ENCODE measurements at regions not wholly inside any gene's neighbourhood (a gene's known extent, or its start where the extent isn't known, plus 50 kb on each side); places are given as distances from the start of the nearest gene placed in this dataset.
A peak's percentile ranks its signal among the peaks of the same experiment; 100 is the strongest.
"Not testable (repeated sequence)": the region's sequence is repeated elsewhere in the genome, so short reads cannot be mapped to it uniquely, and the experiment has no call there.

DNA sequence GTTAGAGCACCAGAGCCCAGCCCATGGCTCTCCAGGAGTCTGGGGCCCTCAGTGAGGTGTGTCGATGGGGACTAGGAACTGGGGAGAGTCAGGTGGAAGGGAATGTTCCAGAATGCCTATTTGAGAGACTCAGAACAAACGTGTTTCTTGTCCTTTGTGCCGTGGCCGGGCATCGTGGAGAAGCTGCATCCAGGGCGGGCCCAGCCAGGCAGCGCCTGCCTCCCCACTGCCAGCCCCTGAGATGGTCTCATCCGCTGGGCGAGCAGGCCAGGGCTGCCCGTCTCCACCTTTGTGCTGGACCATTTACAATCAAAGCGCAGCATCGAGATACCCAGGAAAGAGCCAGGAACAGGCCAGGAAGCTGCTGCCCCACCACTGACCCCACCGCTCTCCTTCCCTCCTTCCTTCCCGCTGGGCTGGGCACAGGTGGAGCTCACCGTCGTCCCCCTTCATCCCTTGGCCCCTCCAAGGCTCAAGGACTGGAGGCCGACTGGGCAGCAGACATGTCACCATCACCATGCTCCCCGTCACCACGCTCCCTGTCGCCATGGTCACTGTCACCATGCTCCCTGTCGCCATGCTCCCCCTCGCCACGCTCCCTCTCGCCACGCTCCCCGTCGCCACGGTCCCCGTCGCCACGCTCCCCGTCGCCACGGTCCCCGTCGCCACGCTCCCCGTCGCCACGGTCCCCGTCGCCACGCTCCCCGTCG lies 71.1 kb upstream of the ADGRA1 start:
- DNase-seq (ENCODE audit: low read depth in 1 of 2, low spot score in 1 of 2) = no peak
- in situ Hi-C loops (cut with HindIII; ENCODE audit: low pct_unique_long_range_greater_than_20kb, low sequenced_read_pairs) = no loop called here
- no peak for TF ChIP-seq JUND (IDR thresholded peaks at IDR 0.05; ENCODE audit: low read depth)

DNA sequence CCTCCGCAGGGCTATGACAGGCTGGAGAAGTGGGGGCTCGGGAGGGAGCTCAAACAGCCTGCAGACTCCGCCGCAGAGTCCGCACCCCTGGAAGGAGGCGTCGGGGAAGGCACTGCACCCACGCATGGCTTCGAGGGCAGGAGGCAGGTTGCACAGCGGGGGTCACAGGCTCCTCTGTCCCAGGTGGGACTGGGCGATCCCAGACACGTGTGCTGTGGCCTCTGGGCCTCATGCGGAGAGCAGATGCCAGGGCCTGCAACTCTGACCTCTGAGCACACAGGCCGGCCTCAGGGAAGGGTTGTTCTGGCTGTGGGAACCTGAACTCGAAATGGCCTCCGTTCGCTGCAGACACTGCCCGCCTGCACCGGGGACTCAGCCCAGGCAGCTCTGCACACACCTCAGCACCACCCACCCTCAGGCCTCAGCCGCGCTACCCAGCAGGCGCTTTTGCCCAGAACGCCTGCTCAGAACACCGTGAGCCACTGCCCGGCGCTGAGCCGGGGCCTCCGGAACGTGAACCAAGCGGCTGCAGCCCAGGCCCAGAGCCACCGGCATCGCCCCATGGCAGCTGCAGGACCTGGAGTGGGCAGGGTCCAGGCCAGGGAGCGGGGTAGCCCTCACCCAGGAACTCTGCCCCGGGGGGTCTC lies 71.8 kb upstream of the ADGRA1 start:
- no peak for DNase-seq (ENCODE audit: low read depth in 1 of 2, low spot score in 1 of 2)
- in situ Hi-C loops (cut with HindIII; ENCODE audit: low pct_unique_long_range_greater_than_20kb, low sequenced_read_pairs) = no loop called here

DNA sequence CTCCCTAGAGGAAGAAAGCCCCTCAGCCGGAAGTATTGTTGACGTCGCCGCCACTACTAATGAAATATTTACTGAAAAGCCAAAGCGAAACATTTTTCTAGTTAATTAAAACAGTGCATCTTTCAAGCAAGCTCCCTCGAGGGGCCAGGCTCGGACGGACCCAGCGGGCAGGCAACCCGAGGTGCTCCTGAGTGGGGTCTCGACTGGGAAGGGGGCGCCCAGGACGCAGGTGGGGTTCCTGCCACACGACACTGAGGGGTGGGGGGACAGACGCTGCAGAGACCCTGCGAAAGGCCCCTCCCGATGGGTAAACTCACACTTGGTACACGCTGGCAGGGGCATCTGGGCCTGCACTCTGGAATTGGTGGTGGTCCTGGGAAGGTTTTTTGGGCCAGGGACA lies 72.4 kb upstream of the ADGRA1 start:
- no peak for TF ChIP-seq JUND (IDR thresholded peaks at IDR 0.05; ENCODE audit: low read depth)
- DNase-seq (ENCODE audit: low read depth in 1 of 2, low spot score in 1 of 2) = no peak
- in situ Hi-C loops (cut with HindIII; ENCODE audit: low pct_unique_long_range_greater_than_20kb, low sequenced_read_pairs) = no loop called here

More for the DNA sequence above, 71.8 kb upstream of the ADGRA1 start:
- TF ChIP-seq JUND (IDR thresholded peaks at IDR 0.05; ENCODE audit: low read depth) = no peak

DNA sequence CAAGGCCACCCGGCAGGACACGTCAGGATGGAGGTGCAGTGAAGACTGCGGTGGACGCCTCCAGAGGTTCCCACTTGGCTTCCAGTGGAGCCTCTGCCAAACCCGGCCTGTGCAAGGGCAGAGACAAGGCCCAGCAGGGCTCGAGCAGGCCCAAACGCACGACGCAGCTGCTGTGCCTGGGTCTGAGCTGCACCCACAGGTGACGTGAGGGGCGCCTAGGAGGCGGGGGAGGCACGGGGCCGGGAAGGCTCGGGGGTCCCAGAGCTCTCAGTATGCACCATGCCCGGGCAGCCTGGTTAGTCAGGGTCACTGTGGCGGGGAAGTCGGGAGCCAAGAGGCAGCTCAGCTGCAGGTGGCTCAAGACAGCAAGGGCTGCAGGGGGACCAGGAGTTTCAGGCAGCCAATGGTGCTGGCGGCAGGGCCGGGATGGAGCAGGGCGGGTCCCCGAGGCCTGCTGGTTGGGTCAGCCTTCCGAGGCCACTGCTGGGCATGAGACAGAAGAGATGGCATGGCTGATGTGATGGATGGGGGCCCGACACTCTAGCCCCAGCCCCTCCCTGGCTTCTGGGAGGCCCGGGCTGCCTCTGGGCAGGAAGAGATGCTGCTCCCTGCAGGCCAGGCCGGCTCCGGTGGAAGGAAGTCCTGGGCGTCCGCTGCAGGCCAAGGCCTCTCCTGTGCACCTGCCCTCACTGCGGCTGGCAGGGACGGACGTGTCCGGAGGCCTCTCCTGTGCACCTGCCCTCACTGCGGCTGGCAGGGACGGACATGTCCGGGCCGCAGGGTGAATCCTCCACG lies 72.2 kb upstream of the CFAP46 start:
- no peak for DNase-seq (ENCODE audit: low read depth in 1 of 2, low spot score in 1 of 2)
- no peak for TF ChIP-seq JUND (IDR thresholded peaks at IDR 0.05; ENCODE audit: low read depth)
- in situ Hi-C loops (cut with HindIII; ENCODE audit: low pct_unique_long_range_greater_than_20kb, low sequenced_read_pairs) = no loop called here

DNA sequence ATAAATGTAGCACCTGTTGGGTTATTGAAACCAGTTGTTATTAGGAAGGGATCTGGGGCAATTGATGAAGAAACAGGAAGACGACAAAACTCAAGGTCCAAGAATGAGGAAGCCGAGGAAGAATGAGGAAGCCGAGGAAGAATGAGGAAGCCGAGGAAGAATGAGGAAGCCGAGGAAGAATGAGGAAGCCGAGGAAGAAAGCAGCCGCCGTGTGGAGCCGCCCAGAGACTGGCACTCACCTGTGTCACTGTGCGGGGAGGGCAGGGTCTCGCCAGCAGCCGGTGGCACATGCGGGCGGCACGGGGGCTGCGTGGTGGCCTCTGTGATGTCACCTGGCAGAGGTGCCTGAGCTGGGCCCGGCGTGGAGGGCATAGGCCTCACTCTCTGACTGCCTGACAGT lies 71.1 kb upstream of the CFAP46 start:
- in situ Hi-C loops (cut with HindIII; ENCODE audit: low pct_unique_long_range_greater_than_20kb, low sequenced_read_pairs) = no loop called here
- peak in 1 of 2 experiments; percentile 79 for DNase-seq (ENCODE audit: low read depth in 1 of 2, low spot score in 1 of 2)
- no peak for TF ChIP-seq JUND (IDR thresholded peaks at IDR 0.05; ENCODE audit: low read depth)

DNA sequence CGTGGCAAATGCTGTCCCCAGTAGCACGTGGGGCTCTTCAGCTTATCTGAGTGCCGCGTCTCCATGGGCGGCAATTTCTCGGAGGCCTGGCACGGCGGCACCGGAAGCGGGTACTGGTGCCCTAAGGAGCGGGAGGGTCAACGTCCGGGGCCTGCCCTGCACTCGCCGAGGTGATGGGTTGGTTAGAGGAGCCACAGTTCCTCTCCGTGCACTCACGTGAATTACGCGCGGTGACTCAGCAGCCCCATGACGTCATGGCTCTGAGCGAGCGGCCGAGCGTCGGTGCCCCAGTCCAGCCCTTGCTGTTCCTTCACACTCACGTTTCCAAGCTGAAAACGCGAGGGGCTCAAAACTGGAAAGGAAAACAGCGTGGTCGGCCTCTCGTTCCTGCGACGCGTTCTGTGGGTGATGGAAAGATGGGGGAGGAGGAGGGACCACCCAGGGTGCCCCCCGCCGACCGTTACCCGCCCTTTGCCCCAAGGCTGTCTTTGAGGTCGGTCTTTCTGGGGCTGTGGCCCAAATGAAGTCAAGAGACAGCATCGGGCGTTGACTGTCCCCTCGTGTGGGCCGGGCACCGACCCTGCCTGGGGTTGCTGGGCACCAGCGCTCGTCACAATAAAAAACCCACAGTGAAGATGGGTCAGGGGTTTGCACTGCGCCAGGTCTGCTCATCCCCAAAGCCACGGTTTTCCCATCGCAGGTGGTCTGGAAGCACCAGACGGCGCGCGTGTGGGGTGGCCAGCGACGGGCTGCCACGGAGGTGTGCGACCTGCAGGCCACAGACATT lies 70.4 kb upstream of the CFAP46 start:
- TF ChIP-seq JUND (IDR thresholded peaks at IDR 0.05; ENCODE audit: low read depth) = no peak
- in situ Hi-C loops (cut with HindIII; ENCODE audit: low pct_unique_long_range_greater_than_20kb, low sequenced_read_pairs) = no loop called here
- no peak for DNase-seq (ENCODE audit: low read depth in 1 of 2, low spot score in 1 of 2)

DNA sequence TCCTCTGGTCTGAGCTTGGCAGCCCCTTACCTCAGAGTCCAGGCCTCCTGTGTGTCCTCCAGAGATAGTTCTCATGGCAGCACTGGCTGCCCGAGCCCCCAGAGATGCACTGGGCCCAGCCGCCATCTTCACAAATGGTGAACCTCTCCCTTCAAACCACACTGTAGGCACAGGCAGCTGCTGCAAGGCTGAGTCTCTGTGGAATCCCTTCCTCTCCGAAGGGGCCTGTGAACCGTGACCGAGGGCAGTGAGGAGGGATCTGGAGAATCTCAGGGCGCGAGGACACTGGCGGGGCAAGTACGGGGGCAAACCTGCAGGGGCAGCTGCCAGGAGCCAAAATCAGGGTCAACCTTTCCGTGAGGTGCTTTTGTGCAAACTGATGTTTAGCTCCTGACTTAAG lies 69.5 kb upstream of the CFAP46 start:
- no peak for TF ChIP-seq JUND (IDR thresholded peaks at IDR 0.05; ENCODE audit: low read depth)
- in situ Hi-C loops (cut with HindIII; ENCODE audit: low pct_unique_long_range_greater_than_20kb, low sequenced_read_pairs) = no loop called here
- DNase-seq (ENCODE audit: low read depth in 1 of 2, low spot score in 1 of 2) = no peak

DNA sequence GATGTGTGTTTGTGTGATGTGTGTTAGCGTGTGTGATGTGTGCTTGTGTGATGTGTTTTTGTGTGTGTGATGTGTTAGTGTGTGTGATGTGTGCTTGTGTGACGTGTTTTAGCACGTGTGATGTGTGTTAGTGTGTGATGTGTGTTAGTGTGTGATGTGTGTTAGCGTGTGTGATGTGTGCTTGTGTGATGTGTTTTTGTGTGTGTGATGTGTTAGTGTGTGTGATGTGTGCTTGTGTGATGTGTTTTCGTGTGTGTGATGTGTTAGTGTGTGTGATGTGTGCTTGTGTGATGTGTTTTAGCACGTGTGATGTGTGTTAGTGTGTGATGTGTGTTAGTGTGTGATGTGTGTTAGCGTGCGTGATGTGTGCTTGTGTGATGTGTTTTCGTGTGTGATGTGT lies 69.0 kb upstream of the CFAP46 start:
- in situ Hi-C loops (cut with HindIII; ENCODE audit: low pct_unique_long_range_greater_than_20kb, low sequenced_read_pairs) = not testable (repeated sequence)

DNA sequence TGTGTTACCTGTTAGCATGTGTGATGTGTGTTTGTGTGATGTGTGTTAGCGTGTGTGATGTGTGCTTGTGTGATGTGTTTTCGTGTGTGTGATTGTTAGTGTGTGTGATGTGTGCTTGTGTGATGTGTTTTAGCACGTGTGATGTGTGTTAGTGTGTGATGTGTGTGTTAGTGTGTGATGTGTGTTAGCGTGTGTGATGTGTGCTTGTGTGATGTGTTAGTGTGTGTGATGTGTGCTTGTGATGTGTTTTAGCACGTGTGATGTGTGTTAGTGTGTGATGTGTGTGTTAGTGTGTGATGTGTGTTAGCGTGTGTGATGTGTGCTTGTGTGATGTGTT lies 68.4 kb upstream of the CFAP46 start:
- in situ Hi-C loops (cut with HindIII; ENCODE audit: low pct_unique_long_range_greater_than_20kb, low sequenced_read_pairs) = not testable (repeated sequence)

More for the DNA sequence above, 69.0 kb upstream of the CFAP46 start:
- DNase-seq (ENCODE audit: low read depth in 1 of 2, low spot score in 1 of 2) = not testable (repeated sequence)

DNA sequence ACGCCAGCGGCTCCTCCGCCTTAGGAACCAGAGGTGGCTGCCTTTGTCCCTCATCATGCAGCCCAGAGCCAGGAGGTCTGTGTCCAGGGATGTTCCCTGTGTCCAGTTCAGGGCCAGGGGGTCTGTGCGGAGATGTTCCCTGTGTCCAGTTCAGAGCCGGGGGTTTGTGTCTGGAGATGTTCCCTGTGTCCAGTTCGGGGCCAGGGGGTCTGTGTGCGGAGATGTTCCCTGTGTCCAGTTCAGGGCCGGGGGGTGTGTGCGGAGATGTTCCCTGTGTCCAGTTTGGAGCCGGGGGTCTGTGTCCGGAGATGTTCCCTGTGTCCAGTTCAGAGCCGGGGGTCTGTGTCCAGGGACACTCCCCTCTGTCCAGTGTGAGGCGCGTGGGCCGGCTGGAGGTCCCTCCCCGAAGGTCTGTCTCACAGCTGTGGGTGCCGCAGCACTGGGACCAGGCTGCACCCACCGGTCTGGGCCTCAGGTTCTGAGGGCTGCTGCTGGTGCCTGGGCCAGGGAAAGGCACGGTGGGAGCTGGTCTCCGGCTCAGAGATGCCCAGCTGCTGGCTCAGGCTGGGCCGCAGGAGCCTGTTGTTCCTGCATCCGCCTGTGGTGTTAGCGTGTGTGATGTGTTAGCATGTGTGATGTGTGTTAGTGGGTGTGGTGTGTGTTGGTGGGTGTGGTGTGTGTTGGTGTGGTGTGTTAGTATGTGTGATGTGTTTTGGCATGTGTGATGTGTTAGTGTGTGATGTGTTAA lies 67.9 kb upstream of the CFAP46 start:
- in situ Hi-C loops (cut with HindIII; ENCODE audit: low pct_unique_long_range_greater_than_20kb, low sequenced_read_pairs) = no loop called here
- no peak for DNase-seq (ENCODE audit: low read depth in 1 of 2, low spot score in 1 of 2)
- no peak for TF ChIP-seq JUND (IDR thresholded peaks at IDR 0.05; ENCODE audit: low read depth)

More for the DNA sequence above, 68.4 kb upstream of the CFAP46 start:
- not testable (repeated sequence) for DNase-seq (ENCODE audit: low read depth in 1 of 2, low spot score in 1 of 2)

DNA sequence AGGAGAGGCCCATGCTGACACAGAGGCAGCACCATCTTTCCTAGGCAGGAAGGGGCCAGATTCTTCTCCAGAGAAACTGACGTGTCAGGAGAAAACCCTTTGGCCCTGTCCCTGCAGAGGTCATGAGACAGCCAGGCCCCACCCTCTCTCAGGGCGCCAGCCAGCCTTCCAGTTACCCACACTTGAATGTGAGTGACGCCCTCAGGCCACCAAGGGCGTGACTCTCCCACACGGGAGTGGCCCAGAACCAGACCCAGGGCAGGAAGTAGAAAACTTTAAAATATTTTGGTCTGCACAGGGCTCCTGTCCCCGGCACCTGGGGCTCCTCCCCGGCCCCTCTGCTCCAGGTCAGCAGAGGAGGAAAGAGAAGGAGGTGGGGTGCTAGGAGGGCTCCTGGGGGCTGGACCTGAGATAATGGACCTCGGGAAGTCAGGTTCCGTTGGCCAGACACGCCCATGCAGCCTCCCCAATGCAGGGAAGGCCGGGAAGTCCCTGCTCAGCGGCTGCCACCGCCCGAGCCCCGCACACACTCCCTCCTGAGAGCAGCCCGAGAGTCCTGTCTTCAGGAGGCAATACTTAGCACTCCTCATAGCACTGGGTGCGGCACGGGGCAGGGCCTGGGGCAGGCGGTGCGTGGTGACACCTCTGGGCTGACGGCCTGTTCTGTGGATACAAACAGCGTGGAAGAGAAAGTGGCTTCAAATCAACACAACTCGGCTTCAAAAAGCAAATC lies 67.0 kb upstream of the CFAP46 start:
- TF ChIP-seq JUND (IDR thresholded peaks at IDR 0.05; ENCODE audit: low read depth) = no peak
- in situ Hi-C loops (cut with HindIII; ENCODE audit: low pct_unique_long_range_greater_than_20kb, low sequenced_read_pairs) = no loop called here
- peak in 1 of 2 experiments; percentile 60 for DNase-seq (ENCODE audit: low read depth in 1 of 2, low spot score in 1 of 2)

All from T47D (cell line).